Testis (tissue), 2 donors: ENCODE measurements at regions not wholly inside any gene's neighbourhood (a gene's known extent, or its start where the extent isn't known, plus 50 kb on each side); places are given as distances from the start of the nearest gene placed in this dataset.

Experiments
- DNase-seq: peaks from one replicate; pipeline ENCODE4 v3.0.0-alpha.2; 2019
- H3K27ac ChIP-seq, 2 donors: fragments of 200-600 bp; sonication (generic); one replicate each; pipeline ENCODE4 v1.5.1; 2019
- H3K27me3 ChIP-seq: fragments of 200-600 bp; sonication (generic); one replicate; pipeline ENCODE4 v1.5.1; 2019
- H3K36me3 ChIP-seq: fragments of 200-600 bp; sonication (generic); one replicate; pipeline ENCODE4 v1.5.1; 2017; ENCODE audit warnings: low read depth; ENCODE audit errors: missing control alignments
- H3K4me1 ChIP-seq: fragments of 200-600 bp; sonication (generic); one replicate; pipeline ENCODE4 v1.5.1; 2019
- H3K4me3 ChIP-seq, 2 donors: fragments of 200-600 bp; sonication (generic); one replicate each; pipeline ENCODE4 v1.5.1; 2017 to 2019
- H3K9me3 ChIP-seq: fragments of 200-600 bp; sonication (generic); one replicate; pipeline ENCODE4 v1.5.1; 2017
- CTCF ChIP-seq, 3 experiments: fragments of 450-650 bp in 2 of 3; fragments of 200-600 bp in 1 of 3; sonication (generic) in 1 of 3; IDR thresholded peaks; one replicate each; pipeline ENCODE4 v1.5.1; 2016 to 2019; ENCODE audit warnings: antibody characterized with exemption in 3 of 3, mild to moderate bottlenecking in 2 of 3, moderate library complexity in 1 of 3
- POLR2A ChIP-seq: fragments of 450-650 bp; IDR thresholded peaks from one replicate; pipeline ENCODE4 v1.6.1; 2017; ENCODE audit warnings: antibody characterized with exemption, mild to moderate bottlenecking, moderate library complexity
- WGBS, 2 donors: methylation state at CpG; one replicate each; pipeline ENCODE4 v1.1.5; 2018; 5-methylcytosine and 5-hydroxymethylcytosine counted together
- intact Hi-C: fragments of 100-400 bp; cut with DNase I; formaldehyde crosslinking; loops from one replicate; pipeline ENCODE4 v1.15.1; 2023; ENCODE audit warnings: low total_unique reads

- Histone ChIP-seq H3K4me3 (peak overlapping the region; percentile 12 to 21), H3K27ac (no peak overlapping the region), H3K36me3 (no peaks in the 10 kb centered on the region), H3K27me3 (no peaks in the 10 kb centered on the region), H3K9me3 (no peaks in the 10 kb centered on the region), H3K4me1 (no peaks in the 10 kb centered on the region)
- intact Hi-C loops: no loop called here
- 49 to 54% methylated on average over 14 of the region's 14 CpGs for WGBS, 2 donors
- TF ChIP-seq POLR2A (no peak), CTCF (IDR thresholded peaks at IDR 0.05) (no peak)
- DNase-seq: no peak
These were observed 95.9 kb upstream of the ZFHX3 start for GRCh38 chr16:73143576-73144422.

- Histone ChIP-seq H3K36me3 (no peaks in the 10 kb centered on the region), H3K4me3 (no peak overlapping the region), H3K4me1 (no peaks in the 10 kb centered on the region), H3K27ac (no peak overlapping the region), H3K9me3 (no peaks in the 10 kb centered on the region), H3K27me3 (no peaks in the 10 kb centered on the region)
- TF ChIP-seq POLR2A (no peak), CTCF (IDR thresholded peaks at IDR 0.05) (no peak)
- DNase-seq: no peak
- intact Hi-C loops: no loop called here
- WGBS, 2 donors: 52 to 62% methylated on average over 6 of the region's 6 CpGs
These were observed 95.1 kb upstream of the ZFHX3 start for GRCh38 chr16:73143002-73143401.

GRCh38 chr16:73142053-73142854 lies 94.3 kb upstream of the ZFHX3 start:
- intact Hi-C loops: no loop called here
- H3K27ac ChIP-seq: no peak overlapping the region
- no peak for DNase-seq

GRCh38 chr16:73140929-73141328 lies 93.0 kb upstream of the ZFHX3 start:
- Histone ChIP-seq H3K27me3 (no peaks in the 10 kb centered on the region), H3K36me3 (no peaks in the 10 kb centered on the region), H3K27ac (no peak overlapping the region), H3K4me1 (no peaks in the 10 kb centered on the region), H3K9me3 (no peaks in the 10 kb centered on the region), H3K4me3 (no peak overlapping the region)
- no peak for DNase-seq
- WGBS, 2 donors: 91 to 94% methylated on average over 4 of the region's 4 CpGs
- TF ChIP-seq CTCF (IDR thresholded peaks at IDR 0.05) (no peak), POLR2A (no peak)
- intact Hi-C loops: no loop called here

More at GRCh38 chr16:73142053-73142854, 94.3 kb upstream of the ZFHX3 start:
- no peaks in the 10 kb centered on the region for H3K4me1 ChIP-seq
- H3K4me3 ChIP-seq: no peak overlapping the region
- TF ChIP-seq CTCF (IDR thresholded peaks at IDR 0.05): no peak
- no peak for TF ChIP-seq POLR2A
- no peaks in the 10 kb centered on the region for H3K27me3 ChIP-seq
- no peaks in the 10 kb centered on the region for H3K36me3 ChIP-seq
- no peaks in the 10 kb centered on the region for H3K9me3 ChIP-seq
- WGBS, 2 donors: 75 to 77% methylated on average over 9 of the region's 9 CpGs
